ENCODE measurements at regions not wholly inside any gene's neighbourhood (a gene's known extent, or its start where the extent isn't known, plus 50 kb on each side); places are given as distances from the start of the nearest gene placed in this dataset.

- intact Hi-C loops (cut with DNase I; ENCODE audit: low total_unique reads) = no loop called here
- no peak for DNase-seq (ENCODE audit: low spot score in 2 of 2)
- Histone ChIP-seq H3K4me1 (no peaks in the 10 kb centered on the region), H3K27me3 (no peaks in the 10 kb centered on the region), H3K9me3 (peaks cover 0 to 12% of the 10 kb centered on the region in 2 donors), H3K36me3 (no peaks in the 10 kb centered on the region), H3K4me3 (no peak overlapping the region), H3K27ac (no peak overlapping the region)
- TF ChIP-seq, protein P1, sequence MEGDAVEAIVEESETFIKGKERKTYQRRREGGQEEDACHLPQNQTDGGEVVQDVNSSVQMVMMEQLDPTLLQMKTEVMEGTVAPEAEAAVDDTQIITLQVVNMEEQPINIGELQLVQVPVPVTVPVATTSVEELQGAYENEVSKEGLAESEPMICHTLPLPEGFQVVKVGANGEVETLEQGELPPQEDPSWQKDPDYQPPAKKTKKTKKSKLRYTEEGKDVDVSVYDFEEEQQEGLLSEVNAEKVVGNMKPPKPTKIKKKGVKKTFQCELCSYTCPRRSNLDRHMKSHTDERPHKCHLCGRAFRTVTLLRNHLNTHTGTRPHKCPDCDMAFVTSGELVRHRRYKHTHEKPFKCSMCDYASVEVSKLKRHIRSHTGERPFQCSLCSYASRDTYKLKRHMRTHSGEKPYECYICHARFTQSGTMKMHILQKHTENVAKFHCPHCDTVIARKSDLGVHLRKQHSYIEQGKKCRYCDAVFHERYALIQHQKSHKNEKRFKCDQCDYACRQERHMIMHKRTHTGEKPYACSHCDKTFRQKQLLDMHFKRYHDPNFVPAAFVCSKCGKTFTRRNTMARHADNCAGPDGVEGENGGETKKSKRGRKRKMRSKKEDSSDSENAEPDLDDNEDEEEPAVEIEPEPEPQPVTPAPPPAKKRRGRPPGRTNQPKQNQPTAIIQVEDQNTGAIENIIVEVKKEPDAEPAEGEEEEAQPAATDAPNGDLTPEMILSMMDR (IDR thresholded peaks at IDR 0.05) = no peak
- no peak for TF ChIP-seq POLR2AphosphoS5 (IDR thresholded peaks at IDR 0.05)
- TF ChIP-seq POLR2A (IDR thresholded peaks at IDR 0.05) = no peak
Measured at GRCh38 chr5:159749146-159749545, 167.1 kb upstream of the ADRA1B start.

DNA sequence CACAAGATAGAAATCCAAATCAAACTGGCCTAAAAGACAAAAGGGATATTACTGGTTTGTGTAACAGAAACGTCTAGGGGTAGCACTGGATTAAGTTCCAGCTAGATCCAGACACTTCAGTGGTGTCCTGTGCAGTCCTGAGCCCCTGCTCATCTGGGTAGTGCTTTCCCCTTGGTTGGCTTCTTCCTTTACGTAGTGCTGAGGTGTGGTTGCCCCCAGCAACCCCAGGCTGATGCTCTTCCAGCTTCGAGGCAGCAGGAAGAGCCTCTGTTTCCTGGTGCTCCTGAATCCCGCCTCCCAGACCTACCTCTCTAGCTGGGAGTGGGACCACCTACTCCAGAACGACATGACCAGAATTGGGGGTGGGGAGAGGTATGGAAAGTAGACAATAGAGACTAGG is 166.1 kb upstream of the ADRA1B start:
- no peaks in the 10 kb centered on the region for H3K4me1 ChIP-seq
- intact Hi-C loops (cut with DNase I; ENCODE audit: low total_unique reads) = no loop called here

GRCh38 chr5:159751459-159751858 is 164.8 kb upstream of the ADRA1B start:
- Histone ChIP-seq H3K4me3 (no peak overlapping the region), H3K27ac (no peak overlapping the region), H3K27me3 (no peaks in the 10 kb centered on the region), H3K4me1 (no peaks in the 10 kb centered on the region), H3K36me3 (no peaks in the 10 kb centered on the region), H3K9me3 (peaks cover 0 to 12% of the 10 kb centered on the region in 2 donors)
- TF ChIP-seq POLR2A (IDR thresholded peaks at IDR 0.05) = no peak
- TF ChIP-seq POLR2AphosphoS5 (IDR thresholded peaks at IDR 0.05) = no peak
- TF ChIP-seq, protein P1 (IDR thresholded peaks at IDR 0.05) = no peak
- intact Hi-C loops (cut with DNase I; ENCODE audit: low total_unique reads) = no loop called here
- DNase-seq (ENCODE audit: low spot score in 2 of 2) = no peak

More for the DNA sequence above, 166.1 kb upstream of the ADRA1B start:
- Histone ChIP-seq H3K36me3 (no peaks in the 10 kb centered on the region), H3K27me3 (no peaks in the 10 kb centered on the region), H3K4me3 (no peak overlapping the region), H3K9me3 (peaks cover 0 to 12% of the 10 kb centered on the region in 2 donors), H3K27ac (no peak overlapping the region)
- TF ChIP-seq POLR2AphosphoS5 (IDR thresholded peaks at IDR 0.05) (no peak), POLR2A (IDR thresholded peaks at IDR 0.05) (no peak)
- TF ChIP-seq, protein P1 (IDR thresholded peaks at IDR 0.05) = no peak
- DNase-seq (ENCODE audit: low spot score in 2 of 2) = no peak

DNA sequence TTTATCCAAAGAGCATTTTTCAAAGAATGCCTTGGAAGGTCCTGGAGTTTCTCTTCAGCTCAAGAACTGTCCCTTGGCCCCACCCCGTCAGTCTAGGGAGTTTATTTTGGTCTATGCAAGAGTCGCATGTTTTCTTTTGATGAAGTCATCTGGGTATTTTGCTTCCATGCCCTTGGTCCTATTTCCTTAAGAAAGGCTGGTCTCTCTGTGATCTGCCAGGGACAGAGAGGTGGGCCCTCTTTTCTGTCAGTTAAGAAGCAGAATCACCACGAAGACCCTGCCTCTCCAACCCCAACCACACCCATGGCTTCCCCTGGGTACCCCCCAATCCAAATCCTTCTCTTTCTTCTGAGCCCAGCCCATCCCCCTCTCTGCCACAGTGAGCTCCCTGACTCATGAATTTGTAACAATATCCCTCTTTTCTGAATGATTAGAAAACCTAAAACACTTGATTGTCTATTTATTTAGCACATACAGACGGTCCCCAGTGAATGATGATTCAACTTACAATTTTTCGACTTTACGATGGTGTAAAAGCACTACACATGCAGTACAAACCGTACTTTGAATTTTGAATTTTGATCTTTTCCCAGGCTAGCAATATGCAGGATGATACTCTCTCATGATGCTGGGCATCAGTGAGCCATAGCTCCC is 163.5 kb upstream of the ADRA1B start:
- TF ChIP-seq POLR2AphosphoS5 (IDR thresholded peaks at IDR 0.05) (no peak), POLR2A (IDR thresholded peaks at IDR 0.05) (no peak)
- TF ChIP-seq, protein P1 (IDR thresholded peaks at IDR 0.05) = no peak
- no peak for DNase-seq (ENCODE audit: low spot score in 2 of 2)

GRCh38 chr5:159758189-159758588 is 158.1 kb upstream of the ADRA1B start:
- DNase-seq (ENCODE audit: low spot score in 2 of 2) = no peak
- Histone ChIP-seq H3K4me1 (no peaks in the 10 kb centered on the region), H3K27me3 (no peaks in the 10 kb centered on the region), H3K27ac (no peak overlapping the region), H3K36me3 (no peaks in the 10 kb centered on the region), H3K4me3 (no peak overlapping the region), H3K9me3 (no peaks in the 10 kb centered on the region)
- intact Hi-C loops (cut with DNase I; ENCODE audit: low total_unique reads) = loop anchor here (5.0 kb wide), 1 partner anchor 374 kb away; no protein-coding TSS in a partner anchor
- no peak for TF ChIP-seq POLR2A (IDR thresholded peaks at IDR 0.05)
- TF ChIP-seq, protein P1 (IDR thresholded peaks at IDR 0.05) = no peak
- TF ChIP-seq POLR2AphosphoS5 (IDR thresholded peaks at IDR 0.05) = no peak

More for the DNA sequence above, 163.5 kb upstream of the ADRA1B start:
- Histone ChIP-seq H3K27me3 (no peaks in the 10 kb centered on the region), H3K9me3 (peaks cover 0 to 12% of the 10 kb centered on the region in 2 donors), H3K36me3 (no peaks in the 10 kb centered on the region), H3K27ac (no peak overlapping the region), H3K4me3 (no peak overlapping the region), H3K4me1 (no peaks in the 10 kb centered on the region)
- intact Hi-C loops (cut with DNase I; ENCODE audit: low total_unique reads) = no loop called here

Data from breast epithelium (tissue), 4 donors.